Gastrocnemius medialis (tissue), 4 donors: ENCODE measurements at regions not wholly inside any gene's neighbourhood (a gene's known extent, or its start where the extent isn't known, plus 50 kb on each side); places are given as distances from the start of the nearest gene placed in this dataset.

Source experiments
- CTCF ChIP-seq, 5 experiments: fragments of 450-650 bp in 3 of 5; fragments of 200-600 bp in 2 of 5; sonication (generic) in 2 of 5; IDR thresholded peaks in 4 of 5; conservative IDR thresholded peaks in 1 of 5; 1 replicate in 4 of 5; 2 replicates in 1 of 5; pipeline ENCODE4 v1.5.1; 2016 to 2019; ENCODE audit warnings: antibody characterized with exemption in 5 of 5, mild to moderate bottlenecking in 3 of 5, moderate library complexity in 3 of 5
- POLR2A ChIP-seq, 2 donors: fragments of 450-650 bp; IDR thresholded peaks; one replicate each; pipeline ENCODE4 v1.6.1; 2017; ENCODE audit warnings: antibody characterized with exemption in 2 of 2, mild to moderate bottlenecking in 2 of 2, moderate library complexity in 2 of 2

GRCh38 chr3:45321607-45322391, 66.6 kb upstream of the LARS2 start:
- TF ChIP-seq CTCF (IDR thresholded peaks at IDR 0.05 in 4 of 5, conservative IDR thresholded peaks at IDR 0.05 in 1 of 5) (no peak), POLR2A (IDR thresholded peaks at IDR 0.05) (no peak)
